ENCODE measurements at regions not wholly inside any gene's neighbourhood (a gene's known extent, or its start where the extent isn't known, plus 50 kb on each side); places are given as distances from the start of the nearest gene placed in this dataset.
"Not testable (repeated sequence)": the region's sequence is repeated elsewhere in the genome, so short reads cannot be mapped to it uniquely, and the experiment has no call there.

- no peak for DNase-seq
Observed at GRCh38 chr1:196088541-196088940, 519.7 kb downstream of the KCNT2 start.

GRCh38 chr1:196078691-196079090 lies 529.5 kb downstream of the KCNT2 start:
- no peak for DNase-seq

GRCh38 chr1:196075621-196076020 lies 532.6 kb downstream of the KCNT2 start:
- no peak for DNase-seq

- DNase-seq = no peak
Observed at GRCh38 chr1:196074182-196074581, 534.1 kb downstream of the KCNT2 start.

- no peak for DNase-seq
Observed at GRCh38 chr1:196071447-196071846, 536.8 kb downstream of the KCNT2 start.

GRCh38 chr1:196070940-196071339 lies 537.3 kb downstream of the KCNT2 start:
- no peak for DNase-seq

- DNase-seq = no peak
Observed at GRCh38 chr1:196063952-196064351, 544.3 kb downstream of the KCNT2 start.

- no peak for DNase-seq
Observed at GRCh38 chr1:196063294-196063693, 544.9 kb downstream of the KCNT2 start.

GRCh38 chr1:196060539-196060938 lies 547.7 kb downstream of the KCNT2 start:
- no peak for DNase-seq

- no peak for DNase-seq
Observed at GRCh38 chr1:196059210-196059609, 549.0 kb downstream of the KCNT2 start.

GRCh38 chr1:196056966-196057365 lies 551.3 kb downstream of the KCNT2 start:
- no peak for DNase-seq

GRCh38 chr1:196049407-196049806 lies 558.8 kb downstream of the KCNT2 start:
- DNase-seq = no peak

GRCh38 chr1:196043268-196043667 lies 565.0 kb downstream of the KCNT2 start:
- no peak for DNase-seq

- no peak for DNase-seq
Observed at GRCh38 chr1:196034080-196034706, 574.0 kb downstream of the KCNT2 start.

GRCh38 chr1:196031387-196031786 lies 576.9 kb downstream of the KCNT2 start:
- not testable (repeated sequence) for DNase-seq

- DNase-seq = no peak
Observed at GRCh38 chr1:196030455-196030854, 577.8 kb downstream of the KCNT2 start.

- no peak for DNase-seq
Observed at GRCh38 chr1:196029410-196029809, 578.8 kb downstream of the KCNT2 start.

GRCh38 chr1:196027127-196027526 lies 581.1 kb downstream of the KCNT2 start:
- no peak for DNase-seq

GRCh38 chr1:196021174-196021573 lies 587.1 kb downstream of the KCNT2 start:
- DNase-seq = not testable (repeated sequence)

GRCh38 chr1:196009362-196009761 lies 598.9 kb downstream of the KCNT2 start:
- DNase-seq = no peak

- DNase-seq = no peak
Observed at GRCh38 chr1:196007763-196008162, 600.5 kb downstream of the KCNT2 start.

GRCh38 chr1:196005426-196005825 lies 602.8 kb downstream of the KCNT2 start:
- DNase-seq = no peak

GRCh38 chr1:196004388-196004787 lies 603.9 kb downstream of the KCNT2 start:
- DNase-seq = not testable (repeated sequence)

- no peak for DNase-seq
Observed at GRCh38 chr1:196002906-196003305, 605.3 kb downstream of the KCNT2 start.

- not testable (repeated sequence) for DNase-seq
Observed at GRCh38 chr1:196002296-196002695, 605.9 kb downstream of the KCNT2 start.

All from stimulated activated CD4-positive, alpha-beta T cell treated with anti-CD3 and anti-CD28 coated beads, Interleukin-4, amount 100 ng/mL, for 24 hours (primary cell).